WTC11 (cell line): ENCODE measurements at regions not wholly inside any gene's neighbourhood (a gene's known extent, or its start where the extent isn't known, plus 50 kb on each side); places are given as distances from the start of the nearest gene placed in this dataset.

Experiments
- ATAC-seq: fragments of 200-7000 bp; cut with Tn5 transposase; 2 replicates; pipeline ENCODE4 v1.10.0; 2021; ENCODE audit warnings: mild to moderate bottlenecking, moderate library complexity
- CTCF ChIA-PET: fragments of 300-600 bp; sonication (Branson Sonifier 250); formaldehyde crosslinking; loops from one replicate; lab custom pipeline; 2021; ENCODE audit warnings: antibody characterized with exemption; lab: Charles Lee
- POLR2A ChIA-PET: fragments of 350-600 bp; sonication (Branson Sonifier 250); formaldehyde crosslinking; loops from one replicate; lab custom pipeline; 2021; ENCODE audit warnings: antibody characterized with exemption; lab: Charles Lee
- DNase-seq: peaks from one replicate; pipeline ENCODE4 v3.0.0; 2021; ENCODE audit warnings: low spot score
- H3K27ac Mint-ChIP-seq: 2 replicates; pipeline ENCODE4 v1.8.0; 2021; ENCODE audit warnings: mixed read lengths
- H3K27me3 Mint-ChIP-seq: 2 replicates; pipeline ENCODE4 v1.8.0; 2021; ENCODE audit warnings: low read depth, mild to moderate bottlenecking, moderate library complexity, mixed read lengths
- H3K36me3 Mint-ChIP-seq: 2 replicates; pipeline ENCODE4 v1.8.0; 2021; ENCODE audit warnings: mixed read lengths
- H3K4me1 Mint-ChIP-seq: 2 replicates; pipeline ENCODE4 v1.8.0; 2022; ENCODE audit warnings: mixed read lengths
- H3K4me3 Mint-ChIP-seq: 2 replicates; pipeline ENCODE4 v1.8.0; 2021; ENCODE audit warnings: mild to moderate bottlenecking, moderate library complexity, mixed read lengths
- H3K9me3 Mint-ChIP-seq: 2 replicates; pipeline ENCODE4 v1.8.0; 2021; ENCODE audit warnings: mixed read lengths
- ELF4 ChIP-seq: sonication (generic); formaldehyde crosslinking; IDR thresholded peaks from 2 replicates; pipeline ENCODE4 v1.8.1; 2022; ENCODE audit warnings: low read depth, mild to moderate bottlenecking, moderate library complexity, missing genetic modification reagents
- ETV6 ChIP-seq: sonication (generic); formaldehyde crosslinking; IDR thresholded peaks from 2 replicates; pipeline ENCODE4 v1.8.1; 2022; ENCODE audit warnings: mild to moderate bottlenecking, missing genetic modification reagents
- GABPB1 ChIP-seq: sonication (generic); formaldehyde crosslinking; IDR thresholded peaks from 2 replicates; pipeline ENCODE4 v1.8.1; 2023; ENCODE audit warnings: mild to moderate bottlenecking, missing genetic modification reagents
- HMGA2 ChIP-seq: fragments of 250-450 bp; sonication (Bioruptor Pico); IDR thresholded peaks from 2 replicates; pipeline ENCODE4 v1.4.0; 2021; ENCODE audit warnings: mild to moderate bottlenecking, moderate library complexity
- IRF2 ChIP-seq: sonication (generic); formaldehyde crosslinking; IDR thresholded peaks from 2 replicates; pipeline ENCODE4 v1.8.0; 2022; ENCODE audit warnings: low read depth, missing genetic modification reagents, borderline replicate concordance
- MXD4 ChIP-seq: fragments of 250-450 bp; sonication (Bioruptor Pico); IDR thresholded peaks from 2 replicates; pipeline ENCODE4 v1.8.0; 2021; ENCODE audit warnings: mild to moderate bottlenecking, moderate library complexity, borderline replicate concordance
- NFE2L1 ChIP-seq: sonication (generic); formaldehyde crosslinking; IDR thresholded peaks from 2 replicates; pipeline ENCODE4 v1.8.1; 2023; ENCODE audit warnings: missing genetic modification reagents
- RELA ChIP-seq: sonication (generic); formaldehyde crosslinking; IDR thresholded peaks from 2 replicates; pipeline ENCODE4 v1.8.1; 2022; ENCODE audit warnings: missing genetic modification reagents, mild to moderate bottlenecking, borderline replicate concordance
- TP53 ChIP-seq: sonication (generic); formaldehyde crosslinking; IDR thresholded peaks from 2 replicates; pipeline ENCODE4 v1.8.1; 2023; ENCODE audit warnings: mild to moderate bottlenecking, missing genetic modification reagents
- ZBTB21 ChIP-seq: sonication (generic); formaldehyde crosslinking; IDR thresholded peaks from 2 replicates; pipeline ENCODE4 v1.8.1; 2023; ENCODE audit warnings: mild to moderate bottlenecking, missing genetic modification reagents, borderline replicate concordance
- ZNF121 ChIP-seq: sonication (generic); formaldehyde crosslinking; IDR thresholded peaks from 2 replicates; pipeline ENCODE4 v1.8.0; 2023; ENCODE audit warnings: missing genetic modification reagents
- ZNF138 ChIP-seq: sonication (generic); formaldehyde crosslinking; conservative IDR thresholded peaks from 2 replicates; pipeline ENCODE4 v1.8.1; 2022; ENCODE audit warnings: mild to moderate bottlenecking, moderate library complexity, missing genetic modification reagents
- ZNF396 ChIP-seq: fragments of 250-450 bp; sonication (Bioruptor Pico); IDR thresholded peaks from 2 replicates; pipeline ENCODE4 v1.8.0; 2021; ENCODE audit warnings: mild to moderate bottlenecking, moderate library complexity, borderline replicate concordance
- TF ChIP-seq, protein P1 (sequence below): sonication (generic); formaldehyde crosslinking; IDR thresholded peaks from 2 replicates; pipeline ENCODE4 v1.8.1; 2022; ENCODE audit warnings: low read depth, missing genetic modification reagents, borderline replicate concordance
- TF ChIP-seq, protein P2 (sequence below): sonication (generic); formaldehyde crosslinking; IDR thresholded peaks from 2 replicates; pipeline ENCODE4 v1.8.1; 2022; ENCODE audit warnings: low read depth, mild to moderate bottlenecking, moderate library complexity, missing genetic modification reagents, borderline replicate concordance
- TF ChIP-seq, protein P3 (sequence below): fragments of 250-450 bp; sonication (Bioruptor Pico); IDR thresholded peaks from 2 replicates; pipeline ENCODE4 v1.9.0; 2021; ENCODE audit warnings: mild to moderate bottlenecking, borderline replicate concordance
- TF ChIP-seq, protein P4 (sequence below): sonication (generic); formaldehyde crosslinking; conservative IDR thresholded peaks from 2 replicates; pipeline ENCODE4 v1.8.1; 2022; ENCODE audit warnings: mild to moderate bottlenecking, missing genetic modification reagents

DNA sequence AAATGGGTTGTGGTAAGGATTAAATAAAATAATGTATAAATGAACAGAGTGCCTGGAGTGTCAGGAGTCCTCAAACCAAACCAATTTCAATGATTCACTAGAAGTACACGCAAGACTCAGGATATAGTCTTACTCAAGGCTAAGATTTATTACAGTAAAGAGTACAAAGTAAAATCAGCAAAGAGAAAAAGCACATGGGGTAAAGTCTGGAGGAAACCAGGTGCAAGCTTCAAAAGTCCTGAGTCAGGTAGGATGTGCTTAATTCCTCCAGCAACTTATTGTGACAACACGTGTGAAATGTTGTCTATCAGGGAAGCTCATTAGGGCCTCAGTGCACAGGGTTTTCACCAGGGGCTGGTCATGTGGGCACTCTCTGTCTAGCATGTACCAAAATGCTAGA lies 105.8 kb upstream of the NAP1L1 start (continued):
- TF ChIP-seq, protein P1, sequence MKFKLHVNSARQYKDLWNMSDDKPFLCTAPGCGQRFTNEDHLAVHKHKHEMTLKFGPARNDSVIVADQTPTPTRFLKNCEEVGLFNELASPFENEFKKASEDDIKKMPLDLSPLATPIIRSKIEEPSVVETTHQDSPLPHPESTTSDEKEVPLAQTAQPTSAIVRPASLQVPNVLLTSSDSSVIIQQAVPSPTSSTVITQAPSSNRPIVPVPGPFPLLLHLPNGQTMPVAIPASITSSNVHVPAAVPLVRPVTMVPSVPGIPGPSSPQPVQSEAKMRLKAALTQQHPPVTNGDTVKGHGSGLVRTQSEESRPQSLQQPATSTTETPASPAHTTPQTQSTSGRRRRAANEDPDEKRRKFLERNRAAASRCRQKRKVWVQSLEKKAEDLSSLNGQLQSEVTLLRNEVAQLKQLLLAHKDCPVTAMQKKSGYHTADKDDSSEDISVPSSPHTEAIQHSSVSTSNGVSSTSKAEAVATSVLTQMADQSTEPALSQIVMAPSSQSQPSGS: no peak
- TF ChIP-seq ZNF396 (CRISPR knock-in tag) (no peak), TP53 (CRISPR knock-in tag) (no peak)
- TF ChIP-seq, protein P2, sequence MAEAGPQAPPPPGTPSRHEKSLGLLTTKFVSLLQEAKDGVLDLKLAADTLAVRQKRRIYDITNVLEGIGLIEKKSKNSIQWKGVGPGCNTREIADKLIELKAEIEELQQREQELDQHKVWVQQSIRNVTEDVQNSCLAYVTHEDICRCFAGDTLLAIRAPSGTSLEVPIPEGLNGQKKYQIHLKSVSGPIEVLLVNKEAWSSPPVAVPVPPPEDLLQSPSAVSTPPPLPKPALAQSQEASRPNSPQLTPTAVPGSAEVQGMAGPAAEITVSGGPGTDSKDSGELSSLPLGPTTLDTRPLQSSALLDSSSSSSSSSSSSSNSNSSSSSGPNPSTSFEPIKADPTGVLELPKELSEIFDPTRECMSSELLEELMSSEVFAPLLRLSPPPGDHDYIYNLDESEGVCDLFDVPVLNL: no peak

DNA sequence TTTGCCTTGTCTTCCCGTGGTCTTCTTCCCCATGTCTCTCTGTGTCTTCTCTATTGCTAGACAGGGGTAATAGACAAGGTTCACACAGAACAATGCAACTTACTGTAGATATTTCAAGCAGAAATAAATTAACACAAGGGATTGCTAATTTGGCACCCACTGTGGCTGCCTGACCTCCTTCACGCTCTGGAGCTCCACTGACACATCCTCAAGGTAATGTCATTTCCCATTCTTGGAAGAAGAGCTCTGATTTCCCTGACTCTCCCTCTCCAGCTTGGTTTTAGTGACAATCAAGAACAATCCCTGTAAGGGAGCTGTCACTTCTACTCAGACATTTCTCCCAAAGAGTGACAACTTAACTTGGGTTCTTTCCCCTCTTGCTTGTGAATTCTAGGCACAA lies 105.4 kb upstream of the NAP1L1 start:
- ChIA-PET CTCF (no interaction called here), POLR2A (no interaction called here)
- Mint-ChIP-seq H3K4me1 (peaks cover 4% of the 10 kb centered on the region), H3K27ac (no peak overlapping the region), H3K36me3 (no peaks in the 10 kb centered on the region), H3K27me3 (no peaks in the 10 kb centered on the region), H3K9me3 (no peaks in the 10 kb centered on the region; the same call in 1 of the 2 replicates), H3K4me3 (no peak overlapping the region)
- DNase-seq (no peak), ATAC-seq (no peak)
- TF ChIP-seq ETV6 (CRISPR knock-in tag) (no peak), MXD4 (CRISPR knock-in tag) (no peak), RELA (CRISPR knock-in tag) (no peak), HMGA2 (CRISPR knock-in tag) (no peak), ZNF138 (CRISPR knock-in tag) (no peak), ZBTB21 (no peak), IRF2 (CRISPR knock-in tag) (no peak), NFE2L1 (CRISPR knock-in tag) (no peak), ELF4 (CRISPR knock-in tag) (no peak), GABPB1 (no peak)
- TF ChIP-seq, protein P3, sequence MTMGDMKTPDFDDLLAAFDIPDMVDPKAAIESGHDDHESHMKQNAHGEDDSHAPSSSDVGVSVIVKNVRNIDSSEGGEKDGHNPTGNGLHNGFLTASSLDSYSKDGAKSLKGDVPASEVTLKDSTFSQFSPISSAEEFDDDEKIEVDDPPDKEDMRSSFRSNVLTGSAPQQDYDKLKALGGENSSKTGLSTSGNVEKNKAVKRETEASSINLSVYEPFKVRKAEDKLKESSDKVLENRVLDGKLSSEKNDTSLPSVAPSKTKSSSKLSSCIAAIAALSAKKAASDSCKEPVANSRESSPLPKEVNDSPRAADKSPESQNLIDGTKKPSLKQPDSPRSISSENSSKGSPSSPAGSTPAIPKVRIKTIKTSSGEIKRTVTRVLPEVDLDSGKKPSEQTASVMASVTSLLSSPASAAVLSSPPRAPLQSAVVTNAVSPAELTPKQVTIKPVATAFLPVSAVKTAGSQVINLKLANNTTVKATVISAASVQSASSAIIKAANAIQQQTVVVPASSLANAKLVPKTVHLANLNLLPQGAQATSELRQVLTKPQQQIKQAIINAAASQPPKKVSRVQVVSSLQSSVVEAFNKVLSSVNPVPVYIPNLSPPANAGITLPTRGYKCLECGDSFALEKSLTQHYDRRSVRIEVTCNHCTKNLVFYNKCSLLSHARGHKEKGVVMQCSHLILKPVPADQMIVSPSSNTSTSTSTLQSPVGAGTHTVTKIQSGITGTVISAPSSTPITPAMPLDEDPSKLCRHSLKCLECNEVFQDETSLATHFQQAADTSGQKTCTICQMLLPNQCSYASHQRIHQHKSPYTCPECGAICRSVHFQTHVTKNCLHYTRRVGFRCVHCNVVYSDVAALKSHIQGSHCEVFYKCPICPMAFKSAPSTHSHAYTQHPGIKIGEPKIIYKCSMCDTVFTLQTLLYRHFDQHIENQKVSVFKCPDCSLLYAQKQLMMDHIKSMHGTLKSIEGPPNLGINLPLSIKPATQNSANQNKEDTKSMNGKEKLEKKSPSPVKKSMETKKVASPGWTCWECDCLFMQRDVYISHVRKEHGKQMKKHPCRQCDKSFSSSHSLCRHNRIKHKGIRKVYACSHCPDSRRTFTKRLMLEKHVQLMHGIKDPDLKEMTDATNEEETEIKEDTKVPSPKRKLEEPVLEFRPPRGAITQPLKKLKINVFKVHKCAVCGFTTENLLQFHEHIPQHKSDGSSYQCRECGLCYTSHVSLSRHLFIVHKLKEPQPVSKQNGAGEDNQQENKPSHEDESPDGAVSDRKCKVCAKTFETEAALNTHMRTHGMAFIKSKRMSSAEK: no peak

DNA sequence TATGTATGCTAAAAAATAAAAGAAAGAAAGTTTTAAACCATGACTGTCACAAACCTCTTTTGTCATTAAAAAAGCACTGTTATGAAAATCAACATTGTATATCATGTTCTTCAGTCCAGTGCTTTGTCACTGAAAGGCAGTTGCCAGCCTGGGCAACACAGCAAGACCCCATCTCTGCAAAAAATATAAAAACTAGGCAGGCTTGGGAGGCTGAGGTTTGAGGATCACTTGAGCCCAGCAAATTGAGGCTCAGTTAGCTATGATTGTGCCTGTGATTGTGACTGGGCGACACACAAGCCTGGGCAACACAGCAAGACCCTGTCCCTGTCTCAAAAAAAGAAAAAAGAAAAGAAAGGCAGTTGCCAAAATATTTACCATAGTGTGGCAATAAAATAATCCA lies 102.7 kb upstream of the NAP1L1 start:
- CTCF ChIA-PET: no interaction called here

More for the DNA sequence above, 102.7 kb upstream of the NAP1L1 start:
- Mint-ChIP-seq H3K4me1 (peaks cover 4% of the 10 kb centered on the region), H3K4me3 (no peak overlapping the region), H3K36me3 (no peaks in the 10 kb centered on the region), H3K27ac (no peak overlapping the region)
- DNase-seq: no peak
- TF ChIP-seq, protein P4, sequence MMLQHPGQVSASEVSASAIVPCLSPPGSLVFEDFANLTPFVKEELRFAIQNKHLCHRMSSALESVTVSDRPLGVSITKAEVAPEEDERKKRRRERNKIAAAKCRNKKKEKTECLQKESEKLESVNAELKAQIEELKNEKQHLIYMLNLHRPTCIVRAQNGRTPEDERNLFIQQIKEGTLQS (CRISPR knock-in tag): no peak
- TF ChIP-seq ZNF121 (peak; percentile 95), ZNF396 (CRISPR knock-in tag) (no peak)
- TF ChIP-seq, all 79 proteins: peak for 1
- no peak for ATAC-seq
- Mint-ChIP-seq H3K9me3 (no peaks in the 10 kb centered on the region), H3K27me3 (no peaks in the 10 kb centered on the region)
- POLR2A ChIA-PET: no interaction called here
